Natural killer cell (primary cell): ENCODE measurements at regions not wholly inside any gene's neighbourhood (a gene's known extent, or its start where the extent isn't known, plus 50 kb on each side); places are given as distances from the start of the nearest gene placed in this dataset.

Experiments
- ATAC-seq, 3 donors: fragments of 150-1000 bp in 2 of 3; fragments of 200-7000 bp in 1 of 3; cut with Tn5 transposase; 1 replicate in 1 of 3; 2 replicates in 2 of 3; pipeline ENCODE4 v1.10.0; 2021; ENCODE audit warnings: mild to moderate bottlenecking in 2 of 3, moderate library complexity in 2 of 3
- DNase-seq, 2 donors: peaks; one replicate each; pipeline versions ENCODE4 v3.0.0 to v3.0.0-alpha.2; 2013 to 2021; ENCODE audit warnings: mixed read lengths in 1 of 2
- H3K27ac ChIP-seq: one replicate; pipeline ENCODE4 v1.5.1; 2013; ENCODE audit warnings: mild to moderate bottlenecking, low read length
- H3K27me3 ChIP-seq: one replicate; pipeline ENCODE4 v1.6.1; 2013; ENCODE audit warnings: low read length; ENCODE audit not compliant: control insufficient read depth, insufficient read depth
- H3K36me3 ChIP-seq: one replicate; pipeline ENCODE4 v1.6.1; 2013; ENCODE audit warnings: low read length; ENCODE audit not compliant: control insufficient read depth, insufficient read depth
- H3K4me1 ChIP-seq: one replicate; pipeline ENCODE4 v1.6.1; 2013; ENCODE audit warnings: low read length; ENCODE audit not compliant: control insufficient read depth, insufficient read depth
- H3K4me3 ChIP-seq: one replicate; pipeline ENCODE4 v1.5.1; 2013; ENCODE audit warnings: low read length
- H3K9me3 ChIP-seq: one replicate; pipeline ENCODE4 v1.6.1; 2013; ENCODE audit warnings: low read length; ENCODE audit not compliant: control insufficient read depth, insufficient read depth
- H3K27ac Mint-ChIP-seq, 2 donors: one replicate each; pipeline ENCODE4 v1.8.0; 2022; ENCODE audit warnings: mild to moderate bottlenecking in 2 of 2, mixed read lengths in 2 of 2, moderate library complexity in 1 of 2
- H3K27me3 Mint-ChIP-seq, 2 donors: one replicate each; pipeline ENCODE4 v1.8.0; 2022; ENCODE audit warnings: low read depth in 2 of 2, mixed read lengths in 2 of 2
- H3K36me3 Mint-ChIP-seq: one replicate; pipeline ENCODE4 v1.8.0; 2022; ENCODE audit warnings: mixed read lengths
- H3K4me1 Mint-ChIP-seq, 2 donors: one replicate each; pipeline ENCODE4 v1.8.0; 2022; ENCODE audit warnings: mixed read lengths in 2 of 2
- H3K4me3 Mint-ChIP-seq: one replicate; pipeline ENCODE4 v1.8.0; 2022; ENCODE audit warnings: mild to moderate bottlenecking, moderate library complexity, mixed read lengths
- H3K9me3 Mint-ChIP-seq, 2 donors: one replicate each; pipeline ENCODE4 v1.8.0; 2022; ENCODE audit warnings: mixed read lengths in 2 of 2
- WGBS: methylation state at CpG from one replicate; pipeline ENCODE4 v1.1.7; 2013; ENCODE audit warnings: missing lambda C conversion rate; ENCODE audit not compliant: insufficient coverage; 5-methylcytosine and 5-hydroxymethylcytosine counted together
- intact Hi-C: fragments of 100-400 bp; cut with micrococcal nuclease; formaldehyde crosslinking; loops from one replicate; pipeline ENCODE4 v1.14.2; 2022
- TF ChIP-seq, protein P1 (sequence below): fragments of 200-600 bp; IDR thresholded peaks from one replicate; pipeline ENCODE4 v1.8.0; 2022; ENCODE audit warnings: antibody characterized with exemption

DNA sequence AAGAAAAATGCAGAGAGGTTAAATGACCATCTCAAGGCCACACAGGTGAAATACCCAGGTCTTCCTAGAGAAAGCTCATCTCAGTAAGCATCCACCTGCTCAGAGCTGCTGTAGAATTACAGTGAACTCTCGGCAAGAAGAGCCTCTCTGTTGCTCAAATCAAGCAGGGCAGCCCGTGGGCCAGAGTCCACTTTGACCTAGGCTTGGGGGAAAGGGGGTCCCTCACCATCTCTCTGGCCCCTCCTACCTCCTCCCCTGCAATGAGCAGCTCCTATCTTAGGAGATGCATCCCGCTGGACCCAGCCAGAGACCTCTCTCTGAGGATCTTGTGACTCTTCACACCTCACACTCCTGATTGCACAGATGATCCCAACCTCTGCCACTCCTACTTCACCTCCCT lies 364.7 kb downstream of the PTPRU start:
- H3K27me3 ChIP-seq, result no peaks in the 10 kb centered on the region
- intact Hi-C loops, result no loop called here
- no peaks in the 10 kb centered on the region for H3K4me1 Mint-ChIP-seq
- no peaks in the 10 kb centered on the region for H3K36me3 Mint-ChIP-seq
- no peaks in the 10 kb centered on the region for H3K9me3 ChIP-seq
- DNase-seq, result no peak
- H3K9me3 Mint-ChIP-seq, result no peaks in the 10 kb centered on the region
- no peaks in the 10 kb centered on the region for H3K4me1 ChIP-seq
- no peak overlapping the region for H3K27ac ChIP-seq
- no peak for ATAC-seq
- H3K4me3 ChIP-seq, result no peak overlapping the region
- no peak overlapping the region for H3K27ac Mint-ChIP-seq
- WGBS, result 69% methylated on average over 3 of the region's 3 CpGs
- H3K36me3 ChIP-seq, result no peaks in the 10 kb centered on the region
- H3K27me3 Mint-ChIP-seq, result peaks cover 12 to 19% of the 10 kb centered on the region in 2 donors
- H3K4me3 Mint-ChIP-seq, result no peak overlapping the region
- TF ChIP-seq, protein P1, sequence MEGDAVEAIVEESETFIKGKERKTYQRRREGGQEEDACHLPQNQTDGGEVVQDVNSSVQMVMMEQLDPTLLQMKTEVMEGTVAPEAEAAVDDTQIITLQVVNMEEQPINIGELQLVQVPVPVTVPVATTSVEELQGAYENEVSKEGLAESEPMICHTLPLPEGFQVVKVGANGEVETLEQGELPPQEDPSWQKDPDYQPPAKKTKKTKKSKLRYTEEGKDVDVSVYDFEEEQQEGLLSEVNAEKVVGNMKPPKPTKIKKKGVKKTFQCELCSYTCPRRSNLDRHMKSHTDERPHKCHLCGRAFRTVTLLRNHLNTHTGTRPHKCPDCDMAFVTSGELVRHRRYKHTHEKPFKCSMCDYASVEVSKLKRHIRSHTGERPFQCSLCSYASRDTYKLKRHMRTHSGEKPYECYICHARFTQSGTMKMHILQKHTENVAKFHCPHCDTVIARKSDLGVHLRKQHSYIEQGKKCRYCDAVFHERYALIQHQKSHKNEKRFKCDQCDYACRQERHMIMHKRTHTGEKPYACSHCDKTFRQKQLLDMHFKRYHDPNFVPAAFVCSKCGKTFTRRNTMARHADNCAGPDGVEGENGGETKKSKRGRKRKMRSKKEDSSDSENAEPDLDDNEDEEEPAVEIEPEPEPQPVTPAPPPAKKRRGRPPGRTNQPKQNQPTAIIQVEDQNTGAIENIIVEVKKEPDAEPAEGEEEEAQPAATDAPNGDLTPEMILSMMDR, result no peak

DNA sequence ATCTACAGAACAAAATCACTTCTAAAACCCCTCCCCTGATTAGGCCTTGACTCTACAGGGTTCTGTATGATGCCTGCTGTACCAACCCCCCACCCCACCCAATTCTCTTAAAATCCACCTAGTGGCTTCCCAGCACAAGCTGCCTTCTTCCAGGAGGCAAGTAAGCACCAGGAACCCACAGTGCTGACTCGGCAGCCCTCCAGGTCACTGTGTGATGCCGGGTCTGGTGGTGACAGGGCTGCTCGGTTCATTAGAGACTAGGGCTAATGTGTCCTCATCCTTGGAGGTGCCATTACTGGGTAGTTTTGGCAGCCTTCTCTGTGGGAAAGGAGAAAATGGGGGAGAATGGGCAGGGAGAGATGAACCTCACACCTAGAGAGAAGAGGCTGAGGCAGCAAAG lies 363.5 kb downstream of the PTPRU start:
- H3K4me3 Mint-ChIP-seq, result no peak overlapping the region
- Histone ChIP-seq H3K27me3 (no peaks in the 10 kb centered on the region), H3K4me1 (no peaks in the 10 kb centered on the region), H3K4me3 (no peak overlapping the region), H3K36me3 (no peaks in the 10 kb centered on the region), H3K27ac (no peak overlapping the region), H3K9me3 (no peaks in the 10 kb centered on the region)
- no peak overlapping the region for H3K27ac Mint-ChIP-seq
- intact Hi-C loops, result no loop called here
- TF ChIP-seq, protein P1, result no peak
- WGBS, result 75% methylated on average over 3 of the region's 3 CpGs
- H3K27me3 Mint-ChIP-seq, result peaks cover 12 to 13% of the 10 kb centered on the region in 2 donors
- no peaks in the 10 kb centered on the region for H3K9me3 Mint-ChIP-seq
- H3K4me1 Mint-ChIP-seq, result no peaks in the 10 kb centered on the region
- DNase-seq, result no peak
- no peaks in the 10 kb centered on the region for H3K36me3 Mint-ChIP-seq
- ATAC-seq, result no peak

DNA sequence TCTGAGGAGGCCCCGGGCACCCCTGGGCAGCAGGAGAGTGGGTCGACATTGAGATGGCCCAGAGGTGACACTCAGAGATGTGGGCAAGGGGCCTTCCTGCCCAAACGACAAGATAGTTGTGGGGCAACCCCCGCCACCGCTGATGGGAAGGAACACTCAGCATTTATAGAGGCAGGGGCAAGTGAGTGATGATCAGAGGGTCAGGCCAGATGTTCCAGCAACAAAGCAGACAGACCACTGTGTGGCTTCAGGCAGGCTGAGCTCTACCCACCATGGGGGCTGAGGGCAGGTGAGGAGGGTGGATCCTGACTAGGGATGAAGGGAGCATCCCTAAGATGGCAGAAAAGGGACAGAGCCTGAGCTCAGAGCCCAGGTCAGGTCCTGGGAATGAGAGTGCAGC lies 362.7 kb downstream of the PTPRU start:
- H3K4me3 Mint-ChIP-seq, result no peak overlapping the region
- peaks cover 10 to 13% of the 10 kb centered on the region in 2 donors for H3K27me3 Mint-ChIP-seq
- no peaks in the 10 kb centered on the region for H3K36me3 ChIP-seq
- no peaks in the 10 kb centered on the region for H3K4me1 Mint-ChIP-seq
- H3K9me3 Mint-ChIP-seq, result no peaks in the 10 kb centered on the region
- no peaks in the 10 kb centered on the region for H3K9me3 ChIP-seq
- no peaks in the 10 kb centered on the region for H3K36me3 Mint-ChIP-seq
- no peak for DNase-seq
- H3K4me1 ChIP-seq, result no peaks in the 10 kb centered on the region
- TF ChIP-seq, protein P1, result no peak
- H3K27ac Mint-ChIP-seq, result no peak overlapping the region
- WGBS, result 88% methylated on average over 5 of the region's 5 CpGs
- no peak overlapping the region for H3K4me3 ChIP-seq
- intact Hi-C loops, result no loop called here
- no peak overlapping the region for H3K27ac ChIP-seq
- H3K27me3 ChIP-seq, result no peaks in the 10 kb centered on the region
- ATAC-seq, result no peak

DNA sequence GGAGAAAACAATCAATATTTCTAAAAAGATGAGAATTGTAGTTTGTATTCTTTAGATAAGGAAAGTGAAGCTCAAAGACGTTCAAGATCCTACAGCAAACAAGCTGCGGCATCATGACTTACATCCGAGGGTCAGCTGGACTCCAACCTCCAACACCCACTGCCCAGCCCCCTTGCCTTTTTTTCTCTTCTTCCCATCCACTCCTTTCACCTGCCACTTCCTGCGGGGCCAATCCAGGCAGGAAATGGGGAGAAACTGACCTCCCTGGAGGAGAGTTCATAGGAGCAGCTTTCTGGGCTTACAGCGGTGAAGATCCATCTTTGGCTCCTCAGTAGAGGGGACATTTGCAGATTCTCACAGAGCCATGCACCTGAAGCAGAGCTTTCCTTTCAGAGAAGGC lies 361.5 kb downstream of the PTPRU start:
- H3K4me1 ChIP-seq, result no peaks in the 10 kb centered on the region
- H3K9me3 Mint-ChIP-seq, result no peaks in the 10 kb centered on the region
- H3K27ac ChIP-seq, result no peak overlapping the region
- TF ChIP-seq, protein P1, result no peak
- no peaks in the 10 kb centered on the region for H3K27me3 ChIP-seq
- no peaks in the 10 kb centered on the region for H3K4me1 Mint-ChIP-seq
- no peak overlapping the region for H3K4me3 ChIP-seq
- DNase-seq, result no peak
- no peaks in the 10 kb centered on the region for H3K36me3 ChIP-seq
- 83% methylated on average over 5 of the region's 5 CpGs for WGBS
- H3K27ac Mint-ChIP-seq, result no peak overlapping the region
- no peak overlapping the region for H3K4me3 Mint-ChIP-seq
- H3K27me3 Mint-ChIP-seq, result peaks cover 3 to 13% of the 10 kb centered on the region in 2 donors
- no peak for ATAC-seq
- no peaks in the 10 kb centered on the region for H3K36me3 Mint-ChIP-seq
- intact Hi-C loops, result no loop called here
- no peaks in the 10 kb centered on the region for H3K9me3 ChIP-seq
